ENCODE measurements at regions not wholly inside any gene's neighbourhood (a gene's known extent, or its start where the extent isn't known, plus 50 kb on each side); places are given as distances from the start of the nearest gene placed in this dataset.
A peak's percentile ranks its signal among the peaks of the same experiment; 100 is the strongest.

GRCh38 chr6:106794129-106794528 is 164.8 kb downstream of the QRSL1 start:
- H3K27ac ChIP-seq (ENCODE audit: low read depth in 2 of 2, low read length in 2 of 2), result no peak overlapping the region
- H3K4me3 ChIP-seq (ENCODE audit: low read length in 3 of 3), result no peak overlapping the region
- no peak overlapping the region for H3K9ac ChIP-seq (ENCODE audit: low read length in 3 of 3)
- peaks cover 0 to 22% (median 6%) of the 10 kb centered on the region in 3 donors for H3K4me1 ChIP-seq (ENCODE audit: control insufficient read depth in 2 of 3, insufficient read depth in 2 of 3, low read depth in 1 of 3, low read length in 3 of 3)
- H3K36me3 ChIP-seq (ENCODE audit: control insufficient read depth in 2 of 3, insufficient read depth in 3 of 3, low read length in 3 of 3), result no peaks in the 10 kb centered on the region
- DNase-seq (no peak), FAIRE-seq (no peak)
- intact Hi-C loops (cut with DNase I), result no loop called here
- peaks cover 0 to 3% (median 0%) of the 10 kb centered on the region in 3 donors for H3K9me3 ChIP-seq (ENCODE audit: control insufficient read depth in 2 of 3, insufficient read depth in 1 of 3, low read length in 3 of 3)
- TF ChIP-seq CTCF (IDR thresholded peaks at IDR 0.05; ENCODE audit: borderline replicate concordance, extremely low read depth, insufficient read depth), result no peak
- H3K27me3 ChIP-seq (ENCODE audit: control insufficient read depth, insufficient read depth, low read length), result no peaks in the 10 kb centered on the region

DNA sequence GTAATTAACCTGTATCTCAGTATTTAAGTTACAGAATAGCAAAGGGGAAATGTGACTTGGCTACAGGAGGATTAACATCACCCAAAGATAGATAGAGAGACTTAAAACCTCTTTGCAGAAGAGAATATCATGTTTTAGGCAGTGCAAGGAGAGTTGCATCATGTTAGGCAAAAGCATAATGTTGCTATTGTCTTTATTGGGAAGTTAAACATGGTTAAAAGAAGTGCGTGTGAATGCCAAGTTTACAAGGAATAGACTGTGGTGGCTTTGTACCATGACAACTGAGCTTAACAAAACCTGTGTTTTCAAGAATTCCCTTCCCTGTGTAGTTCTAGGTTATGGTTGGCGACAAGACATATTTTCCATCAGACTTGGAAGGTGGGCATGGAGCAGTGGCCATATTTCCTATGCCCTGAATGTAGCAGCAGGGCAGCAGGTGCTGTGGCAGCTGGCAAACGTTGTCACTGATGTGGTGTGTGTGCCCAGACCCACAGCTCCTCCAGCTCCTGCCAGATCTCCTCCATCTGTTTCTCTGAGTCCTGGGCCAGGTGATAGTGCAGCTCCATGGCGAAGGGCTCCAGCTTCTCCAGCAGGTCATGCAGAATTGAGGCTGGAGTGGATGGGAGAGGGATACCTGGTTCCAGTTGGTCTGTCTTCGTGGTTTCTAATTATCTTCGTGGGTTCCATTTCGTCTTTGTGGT is 163.3 kb downstream of the QRSL1 start:
- Histone ChIP-seq H3K4me1 (ENCODE audit: control insufficient read depth in 2 of 3, insufficient read depth in 2 of 3, low read depth in 1 of 3, low read length in 3 of 3) (peaks cover 0 to 30% (median 16%) of the 10 kb centered on the region in 3 donors), H3K36me3 (ENCODE audit: control insufficient read depth in 2 of 3, insufficient read depth in 3 of 3, low read length in 3 of 3) (no peaks in the 10 kb centered on the region), H3K9ac (ENCODE audit: low read length in 3 of 3) (no peak overlapping the region), H3K9me3 (ENCODE audit: control insufficient read depth in 2 of 3, insufficient read depth in 1 of 3, low read length in 3 of 3) (peaks cover 0 to 3% (median 0%) of the 10 kb centered on the region in 3 donors), H3K4me3 (ENCODE audit: low read length in 3 of 3) (no peak overlapping the region), H3K27me3 (ENCODE audit: control insufficient read depth, insufficient read depth, low read length) (no peaks in the 10 kb centered on the region), H3K27ac (ENCODE audit: low read depth in 2 of 2, low read length in 2 of 2) (no peak overlapping the region)
- DNase-seq, result no peak
- no peak for FAIRE-seq
- TF ChIP-seq CTCF (IDR thresholded peaks at IDR 0.05; ENCODE audit: borderline replicate concordance, extremely low read depth, insufficient read depth), result no peak
- intact Hi-C loops (cut with DNase I), result no loop called here

DNA sequence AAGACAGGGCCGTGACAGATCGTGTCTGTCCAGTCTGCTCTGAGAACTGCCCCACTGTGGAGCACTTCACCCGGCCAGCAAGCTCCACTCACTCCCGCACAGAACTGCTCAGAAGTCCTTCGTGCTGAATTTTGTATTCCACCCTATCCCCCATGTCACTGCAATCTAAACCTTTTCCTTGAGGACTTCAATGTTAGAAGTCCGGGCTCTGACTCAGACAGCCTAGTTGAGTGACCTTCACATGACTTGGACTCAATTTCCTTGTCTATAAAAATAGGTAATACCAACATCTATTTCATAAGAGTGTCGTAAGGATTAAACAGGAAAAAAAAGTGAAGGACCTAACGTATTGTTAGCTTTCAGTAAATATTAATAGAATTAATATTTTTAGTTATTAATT is 161.6 kb downstream of the QRSL1 start:
- Histone ChIP-seq H3K36me3 (ENCODE audit: control insufficient read depth in 2 of 3, insufficient read depth in 3 of 3, low read length in 3 of 3) (no peaks in the 10 kb centered on the region), H3K27ac (ENCODE audit: low read depth in 2 of 2, low read length in 2 of 2) (peak overlapping the region; percentile 61 to 76), H3K4me1 (ENCODE audit: control insufficient read depth in 2 of 3, insufficient read depth in 2 of 3, low read depth in 1 of 3, low read length in 3 of 3) (peaks cover 0 to 31% (median 17%) of the 10 kb centered on the region in 3 donors), H3K4me3 (ENCODE audit: low read length in 3 of 3) (no peak overlapping the region), H3K27me3 (ENCODE audit: control insufficient read depth, insufficient read depth, low read length) (no peaks in the 10 kb centered on the region), H3K9me3 (ENCODE audit: control insufficient read depth in 2 of 3, insufficient read depth in 1 of 3, low read length in 3 of 3) (no peaks in the 10 kb centered on the region), H3K9ac (ENCODE audit: low read length in 3 of 3) (no peak overlapping the region)
- DNase-seq (no peak), FAIRE-seq (peak; percentile 50)
- intact Hi-C loops (cut with DNase I), result no loop called here
- no peak for TF ChIP-seq CTCF (IDR thresholded peaks at IDR 0.05; ENCODE audit: borderline replicate concordance, extremely low read depth, insufficient read depth)

Measured in kidney (tissue), 13 donors.